HL-60 (cell line): ENCODE measurements at regions not wholly inside any gene's neighbourhood (a gene's known extent, or its start where the extent isn't known, plus 50 kb on each side); places are given as distances from the start of the nearest gene placed in this dataset.

Source experiments
- DNase-seq, 2 experiments: peaks; one replicate each; pipeline ENCODE4 v3.0.0-alpha.2; 2010 to 2020; ENCODE audit warnings: low read depth in 1 of 2, low spot score in 1 of 2
- H3K27ac ChIP-seq: fragments of 250-450 bp; sonication (Bioruptor Pico); replicated peaks from 2 replicates; pipeline ENCODE4 v1.5.1; 2020; ENCODE audit warnings: mild to moderate bottlenecking, moderate library complexity
- H3K27me3 ChIP-seq: fragments of 250-450 bp; sonication (Bioruptor Pico); 2 replicates; pipeline ENCODE4 v1.5.1; 2021; ENCODE audit warnings: mild to moderate bottlenecking, moderate library complexity; ENCODE audit not compliant: insufficient read depth, poor library complexity, severe bottlenecking
- H3K4me3 ChIP-seq: replicated peaks from 2 replicates; pipeline ENCODE4 v1.5.1; 2011; ENCODE audit warnings: mild to moderate bottlenecking, control low read depth, low read length; ENCODE audit not compliant: insufficient read depth
- GABPA ChIP-seq: IDR thresholded peaks from 2 replicates; pipeline ENCODE4 v1.6.1; 2012; ENCODE audit warnings: low read depth
- POLR2AphosphoS5 ChIP-seq: IDR thresholded peaks from 2 replicates; pipeline ENCODE4 v1.6.1; 2012; ENCODE audit warnings: low read depth
- SPI1 ChIP-seq: IDR thresholded peaks from 2 replicates; pipeline ENCODE4 v1.6.1; 2012; ENCODE audit warnings: low read depth, mild to moderate bottlenecking, borderline replicate concordance
- TF ChIP-seq, protein P1 (sequence below): IDR thresholded peaks from 2 replicates; pipeline ENCODE4 v1.6.1; 2012; ENCODE audit warnings: low read depth; ENCODE audit not compliant: insufficient replicate concordance
- TF ChIP-seq, protein P2 (sequence below): IDR thresholded peaks from one replicate; pipeline ENCODE4 v1.5.1; 2011; ENCODE audit warnings: low read length, control low read depth, inconsistent platforms; ENCODE audit not compliant: insufficient read depth

- Histone ChIP-seq H3K27me3 (no peaks in the 10 kb centered on the region), H3K27ac (no peak overlapping the region), H3K4me3 (no peak overlapping the region)
- TF ChIP-seq, protein P1, sequence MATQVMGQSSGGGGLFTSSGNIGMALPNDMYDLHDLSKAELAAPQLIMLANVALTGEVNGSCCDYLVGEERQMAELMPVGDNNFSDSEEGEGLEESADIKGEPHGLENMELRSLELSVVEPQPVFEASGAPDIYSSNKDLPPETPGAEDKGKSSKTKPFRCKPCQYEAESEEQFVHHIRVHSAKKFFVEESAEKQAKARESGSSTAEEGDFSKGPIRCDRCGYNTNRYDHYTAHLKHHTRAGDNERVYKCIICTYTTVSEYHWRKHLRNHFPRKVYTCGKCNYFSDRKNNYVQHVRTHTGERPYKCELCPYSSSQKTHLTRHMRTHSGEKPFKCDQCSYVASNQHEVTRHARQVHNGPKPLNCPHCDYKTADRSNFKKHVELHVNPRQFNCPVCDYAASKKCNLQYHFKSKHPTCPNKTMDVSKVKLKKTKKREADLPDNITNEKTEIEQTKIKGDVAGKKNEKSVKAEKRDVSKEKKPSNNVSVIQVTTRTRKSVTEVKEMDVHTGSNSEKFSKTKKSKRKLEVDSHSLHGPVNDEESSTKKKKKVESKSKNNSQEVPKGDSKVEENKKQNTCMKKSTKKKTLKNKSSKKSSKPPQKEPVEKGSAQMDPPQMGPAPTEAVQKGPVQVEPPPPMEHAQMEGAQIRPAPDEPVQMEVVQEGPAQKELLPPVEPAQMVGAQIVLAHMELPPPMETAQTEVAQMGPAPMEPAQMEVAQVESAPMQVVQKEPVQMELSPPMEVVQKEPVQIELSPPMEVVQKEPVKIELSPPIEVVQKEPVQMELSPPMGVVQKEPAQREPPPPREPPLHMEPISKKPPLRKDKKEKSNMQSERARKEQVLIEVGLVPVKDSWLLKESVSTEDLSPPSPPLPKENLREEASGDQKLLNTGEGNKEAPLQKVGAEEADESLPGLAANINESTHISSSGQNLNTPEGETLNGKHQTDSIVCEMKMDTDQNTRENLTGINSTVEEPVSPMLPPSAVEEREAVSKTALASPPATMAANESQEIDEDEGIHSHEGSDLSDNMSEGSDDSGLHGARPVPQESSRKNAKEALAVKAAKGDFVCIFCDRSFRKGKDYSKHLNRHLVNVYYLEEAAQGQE = no peak
- DNase-seq = no peak
These were observed 1927.6 kb upstream of the IGFBP7 start for GRCh38 chr4:59037812-59038211.

DNA sequence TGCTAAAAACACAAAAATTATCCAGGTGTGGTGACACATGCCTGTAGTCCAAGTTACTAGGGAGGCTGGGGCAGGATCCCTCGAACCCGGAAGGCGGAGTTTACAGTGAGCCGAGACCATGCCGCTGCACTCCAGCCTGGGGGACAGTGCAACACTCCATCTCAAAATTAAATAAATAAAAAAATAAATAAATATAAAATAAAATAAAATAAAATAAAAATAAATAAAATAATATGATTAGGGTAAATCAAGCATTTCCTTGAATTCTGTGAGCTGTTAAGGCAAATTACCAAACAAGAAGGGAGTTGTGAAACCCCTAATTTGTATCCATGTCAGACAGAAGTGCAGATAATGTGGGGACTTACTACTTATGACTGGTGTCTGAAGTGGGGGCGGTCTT, 1928.9 kb upstream of the IGFBP7 start:
- TF ChIP-seq POLR2AphosphoS5 = no peak
- TF ChIP-seq, protein P2, sequence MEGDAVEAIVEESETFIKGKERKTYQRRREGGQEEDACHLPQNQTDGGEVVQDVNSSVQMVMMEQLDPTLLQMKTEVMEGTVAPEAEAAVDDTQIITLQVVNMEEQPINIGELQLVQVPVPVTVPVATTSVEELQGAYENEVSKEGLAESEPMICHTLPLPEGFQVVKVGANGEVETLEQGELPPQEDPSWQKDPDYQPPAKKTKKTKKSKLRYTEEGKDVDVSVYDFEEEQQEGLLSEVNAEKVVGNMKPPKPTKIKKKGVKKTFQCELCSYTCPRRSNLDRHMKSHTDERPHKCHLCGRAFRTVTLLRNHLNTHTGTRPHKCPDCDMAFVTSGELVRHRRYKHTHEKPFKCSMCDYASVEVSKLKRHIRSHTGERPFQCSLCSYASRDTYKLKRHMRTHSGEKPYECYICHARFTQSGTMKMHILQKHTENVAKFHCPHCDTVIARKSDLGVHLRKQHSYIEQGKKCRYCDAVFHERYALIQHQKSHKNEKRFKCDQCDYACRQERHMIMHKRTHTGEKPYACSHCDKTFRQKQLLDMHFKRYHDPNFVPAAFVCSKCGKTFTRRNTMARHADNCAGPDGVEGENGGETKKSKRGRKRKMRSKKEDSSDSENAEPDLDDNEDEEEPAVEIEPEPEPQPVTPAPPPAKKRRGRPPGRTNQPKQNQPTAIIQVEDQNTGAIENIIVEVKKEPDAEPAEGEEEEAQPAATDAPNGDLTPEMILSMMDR = no peak
- TF ChIP-seq, protein P1 = no peak
- TF ChIP-seq SPI1 = no peak
- no peak for TF ChIP-seq GABPA
- Histone ChIP-seq H3K27me3 (no peaks in the 10 kb centered on the region), H3K27ac (no peak overlapping the region), H3K4me3 (no peak overlapping the region)
- no peak for DNase-seq

GRCh38 chr4:59044286-59044900, 1934.2 kb upstream of the IGFBP7 start:
- Histone ChIP-seq H3K4me3 (no peak overlapping the region), H3K27ac (no peak overlapping the region), H3K27me3 (no peaks in the 10 kb centered on the region)
- DNase-seq = no peak
- TF ChIP-seq GABPA (no peak), SPI1 (no peak), POLR2AphosphoS5 (no peak)
- TF ChIP-seq, protein P2 = no peak
- TF ChIP-seq, protein P1 = no peak

DNA sequence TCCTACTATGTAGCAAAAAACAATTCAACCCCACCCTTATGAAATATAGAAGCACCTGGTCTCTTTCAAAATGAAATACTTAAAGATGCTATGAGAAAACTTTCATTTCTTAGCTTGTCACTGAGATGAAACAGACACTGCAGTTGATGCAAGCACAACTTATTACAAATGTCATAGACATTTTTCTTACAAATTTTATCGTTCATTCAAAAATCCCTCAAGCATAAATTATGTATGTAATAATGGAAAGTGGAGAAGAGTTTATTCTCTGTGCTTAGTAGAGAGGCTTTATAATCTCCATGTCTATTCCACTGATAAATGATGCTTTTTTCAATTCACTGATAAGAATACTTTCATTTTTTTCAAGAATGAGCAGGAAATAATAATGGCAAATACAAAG, 1943.9 kb upstream of the IGFBP7 start:
- DNase-seq = no peak
- Histone ChIP-seq H3K27me3 (no peaks in the 10 kb centered on the region), H3K27ac (no peak overlapping the region), H3K4me3 (no peak overlapping the region)
- TF ChIP-seq GABPA (no peak), POLR2AphosphoS5 (no peak), SPI1 (no peak)
- TF ChIP-seq, protein P2 = no peak
- TF ChIP-seq, protein P1 = no peak
